Endodermal cell (in vitro differentiated cells): ENCODE measurements at regions not wholly inside any gene's neighbourhood (a gene's known extent, or its start where the extent isn't known, plus 50 kb on each side); places are given as distances from the start of the nearest gene placed in this dataset.

Experiments
- DNase-seq: peaks from one replicate; pipeline ENCODE4 v3.0.0-alpha.2; 2017
- H3K27ac ChIP-seq: 2 replicates; pipeline ENCODE4 v1.5.1; 2013; ENCODE audit warnings: mild to moderate bottlenecking, low read depth, low read length, moderate library complexity
- H3K27me3 ChIP-seq: 2 replicates; pipeline ENCODE4 v1.6.1; 2013; ENCODE audit warnings: mild to moderate bottlenecking, low read length, moderate library complexity; ENCODE audit not compliant: insufficient read depth, control insufficient read depth, poor library complexity, severe bottlenecking
- H3K36me3 ChIP-seq: 2 replicates; pipeline ENCODE4 v1.7.0; 2013; ENCODE audit warnings: mild to moderate bottlenecking, low read length, moderate library complexity; ENCODE audit not compliant: control insufficient read depth, insufficient read depth
- H3K4me1 ChIP-seq: one replicate; pipeline ENCODE4 v1.7.0; 2013; ENCODE audit warnings: low read length; ENCODE audit not compliant: control insufficient read depth, insufficient read depth
- H3K4me3 ChIP-seq: 2 replicates; pipeline ENCODE4 v1.5.1; 2013; ENCODE audit warnings: mild to moderate bottlenecking, low read length, moderate library complexity
- H3K9ac ChIP-seq: 2 replicates; pipeline ENCODE4 v1.6.1; 2013; ENCODE audit warnings: mild to moderate bottlenecking, low read length, moderate library complexity; ENCODE audit not compliant: poor library complexity, severe bottlenecking; ENCODE audit errors: extremely low read depth
- H3K9me3 ChIP-seq: 2 replicates; pipeline ENCODE4 v1.6.1; 2013; ENCODE audit warnings: mild to moderate bottlenecking, low read length, moderate library complexity; ENCODE audit not compliant: control insufficient read depth
- H3K27ac Mint-ChIP-seq: 2 replicates; pipeline ENCODE4 v1.8.0; 2020; ENCODE audit warnings: mixed read lengths
- H3K27me3 Mint-ChIP-seq: 2 replicates; pipeline ENCODE4 v1.8.0; 2021; ENCODE audit warnings: mild to moderate bottlenecking, mixed read lengths; ENCODE audit not compliant: insufficient read depth
- H3K36me3 Mint-ChIP-seq: 2 replicates; pipeline ENCODE4 v1.8.0; 2020; ENCODE audit warnings: low read depth, mixed read lengths
- H3K4me1 Mint-ChIP-seq: 2 replicates; pipeline ENCODE4 v1.8.0; 2020; ENCODE audit warnings: mixed read lengths
- H3K4me3 Mint-ChIP-seq: 2 replicates; pipeline ENCODE4 v1.8.0; 2020; ENCODE audit warnings: mild to moderate bottlenecking, moderate library complexity, mixed read lengths
- H3K9me3 Mint-ChIP-seq: 2 replicates; pipeline ENCODE4 v1.8.0; 2020; ENCODE audit warnings: mild to moderate bottlenecking, mixed read lengths
- WGBS, 2 experiments: methylation state at CpG; one replicate each; pipeline versions ENCODE4 v1.1.5 to v1.1.7; 2013; ENCODE audit warnings: missing lambda C conversion rate in 2 of 2, mixed read lengths in 1 of 2; ENCODE audit not compliant: insufficient coverage in 1 of 2, insufficient read length in 1 of 2; 5-methylcytosine and 5-hydroxymethylcytosine counted together
- TF ChIP-seq, protein P1 (sequence below): fragments of 200-600 bp; sonication (generic); conservative IDR thresholded peaks from 2 replicates; pipeline ENCODE4 v1.5.0; 2021; ENCODE audit warnings: antibody characterized with exemption, mild to moderate bottlenecking

GRCh38 chr2:117519721-117520120 lies 294.8 kb upstream of the DDX18 start:
- TF ChIP-seq, protein P1, sequence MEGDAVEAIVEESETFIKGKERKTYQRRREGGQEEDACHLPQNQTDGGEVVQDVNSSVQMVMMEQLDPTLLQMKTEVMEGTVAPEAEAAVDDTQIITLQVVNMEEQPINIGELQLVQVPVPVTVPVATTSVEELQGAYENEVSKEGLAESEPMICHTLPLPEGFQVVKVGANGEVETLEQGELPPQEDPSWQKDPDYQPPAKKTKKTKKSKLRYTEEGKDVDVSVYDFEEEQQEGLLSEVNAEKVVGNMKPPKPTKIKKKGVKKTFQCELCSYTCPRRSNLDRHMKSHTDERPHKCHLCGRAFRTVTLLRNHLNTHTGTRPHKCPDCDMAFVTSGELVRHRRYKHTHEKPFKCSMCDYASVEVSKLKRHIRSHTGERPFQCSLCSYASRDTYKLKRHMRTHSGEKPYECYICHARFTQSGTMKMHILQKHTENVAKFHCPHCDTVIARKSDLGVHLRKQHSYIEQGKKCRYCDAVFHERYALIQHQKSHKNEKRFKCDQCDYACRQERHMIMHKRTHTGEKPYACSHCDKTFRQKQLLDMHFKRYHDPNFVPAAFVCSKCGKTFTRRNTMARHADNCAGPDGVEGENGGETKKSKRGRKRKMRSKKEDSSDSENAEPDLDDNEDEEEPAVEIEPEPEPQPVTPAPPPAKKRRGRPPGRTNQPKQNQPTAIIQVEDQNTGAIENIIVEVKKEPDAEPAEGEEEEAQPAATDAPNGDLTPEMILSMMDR: no peak
- Histone ChIP-seq H3K27ac (no peak overlapping the region), H3K9me3 (no peaks in the 10 kb centered on the region), H3K4me1 (no peaks in the 10 kb centered on the region), H3K4me3 (no peak overlapping the region), H3K36me3 (no peaks in the 10 kb centered on the region), H3K9ac (no peak overlapping the region), H3K27me3 (no peaks in the 10 kb centered on the region)
- H3K27me3 Mint-ChIP-seq: no peaks in the 10 kb centered on the region
- no peak overlapping the region for H3K4me3 Mint-ChIP-seq
- peaks cover under 1% of the 10 kb centered on the region for H3K9me3 Mint-ChIP-seq
- peaks cover under 1% of the 10 kb centered on the region for H3K36me3 Mint-ChIP-seq
- DNase-seq: no peak
- H3K4me1 Mint-ChIP-seq: peaks cover 1% of the 10 kb centered on the region
- H3K27ac Mint-ChIP-seq: no peak overlapping the region

GRCh38 chr2:117523267-117523666 lies 291.2 kb upstream of the DDX18 start:
- no peak overlapping the region for H3K9ac ChIP-seq
- WGBS, 2 experiments: 75 to 95% methylated on average over 2 of the region's 2 CpGs
- H3K4me1 ChIP-seq: no peaks in the 10 kb centered on the region
- no peak for DNase-seq
- Mint-ChIP-seq H3K27ac (no peak overlapping the region), H3K4me3 (no peak overlapping the region), H3K36me3 (peaks cover 6% of the 10 kb centered on the region), H3K27me3 (no peaks in the 10 kb centered on the region), H3K9me3 (peaks cover 16% of the 10 kb centered on the region), H3K4me1 (peaks cover 6% of the 10 kb centered on the region)
- H3K36me3 ChIP-seq: no peaks in the 10 kb centered on the region
- TF ChIP-seq, protein P1: no peak
- no peaks in the 10 kb centered on the region for H3K27me3 ChIP-seq
- H3K4me3 ChIP-seq: no peak overlapping the region
- no peaks in the 10 kb centered on the region for H3K9me3 ChIP-seq
- H3K27ac ChIP-seq: no peak overlapping the region

DNA sequence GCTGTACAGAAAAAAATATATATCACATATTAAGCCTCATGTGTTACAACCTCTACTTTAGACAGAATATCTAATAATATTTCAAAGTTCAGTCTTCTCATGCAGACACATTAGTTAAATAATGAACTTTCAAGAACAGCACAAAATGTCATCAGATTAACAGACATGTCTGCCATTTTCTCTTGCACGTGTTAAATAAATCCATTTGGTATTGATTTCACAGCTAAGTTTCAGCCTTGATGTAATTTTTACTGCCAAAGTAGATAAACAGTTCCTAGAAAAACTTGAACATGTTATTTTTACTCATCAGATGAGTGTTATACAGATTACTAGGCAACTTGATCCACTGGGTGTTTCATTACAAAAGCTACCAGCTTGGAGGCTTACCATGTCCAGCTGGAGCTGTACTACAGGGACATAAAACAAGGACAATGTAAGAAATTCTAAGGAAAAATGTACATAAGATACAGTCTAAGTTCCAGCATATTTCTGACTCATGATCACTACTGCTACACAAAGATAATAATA lies 290.7 kb upstream of the DDX18 start:
- Histone ChIP-seq H3K4me1 (no peaks in the 10 kb centered on the region), H3K4me3 (no peak overlapping the region), H3K9ac (no peak overlapping the region), H3K36me3 (no peaks in the 10 kb centered on the region), H3K27me3 (no peaks in the 10 kb centered on the region), H3K9me3 (no peaks in the 10 kb centered on the region), H3K27ac (no peak overlapping the region)
- Mint-ChIP-seq H3K27me3 (no peaks in the 10 kb centered on the region), H3K4me3 (no peak overlapping the region), H3K9me3 (peaks cover 16% of the 10 kb centered on the region), H3K27ac (no peak overlapping the region), H3K4me1 (peaks cover 6% of the 10 kb centered on the region), H3K36me3 (peaks cover 6% of the 10 kb centered on the region)
- 94 to 100% methylated on average over 1 of the region's 1 CpG for WGBS, 2 experiments
- TF ChIP-seq, protein P1: no peak
- DNase-seq: no peak
